IPS-18a (cell line): ENCODE measurements at regions not wholly inside any gene's neighbourhood (a gene's known extent, or its start where the extent isn't known, plus 50 kb on each side); places are given as distances from the start of the nearest gene placed in this dataset.
"Not testable (repeated sequence)": the region's sequence is repeated elsewhere in the genome, so short reads cannot be mapped to it uniquely, and the experiment has no call there.

ENCODE experiments used
- H3K27ac ChIP-seq: one replicate; pipeline ENCODE4 v1.5.1; 2013; ENCODE audit warnings: low read length
- H3K27me3 ChIP-seq: one replicate; pipeline ENCODE4 v1.6.1; 2013; ENCODE audit warnings: mild to moderate bottlenecking, low read length; ENCODE audit not compliant: control insufficient read depth, insufficient read depth
- H3K36me3 ChIP-seq: one replicate; pipeline ENCODE4 v1.6.1; 2013; ENCODE audit warnings: low read depth, low read length; ENCODE audit not compliant: control insufficient read depth
- H3K4me1 ChIP-seq: one replicate; pipeline ENCODE4 v1.6.1; 2013; ENCODE audit warnings: low read depth, low read length; ENCODE audit not compliant: control insufficient read depth
- H3K4me3 ChIP-seq: one replicate; pipeline ENCODE4 v1.5.1; 2013; ENCODE audit warnings: low read length
- H3K9ac ChIP-seq: one replicate; pipeline ENCODE4 v1.6.1; 2013; ENCODE audit warnings: mild to moderate bottlenecking, low read length, moderate library complexity
- H3K9me3 ChIP-seq: one replicate; pipeline ENCODE4 v1.6.1; 2013; ENCODE audit warnings: low read depth, low read length; ENCODE audit not compliant: control insufficient read depth

DNA sequence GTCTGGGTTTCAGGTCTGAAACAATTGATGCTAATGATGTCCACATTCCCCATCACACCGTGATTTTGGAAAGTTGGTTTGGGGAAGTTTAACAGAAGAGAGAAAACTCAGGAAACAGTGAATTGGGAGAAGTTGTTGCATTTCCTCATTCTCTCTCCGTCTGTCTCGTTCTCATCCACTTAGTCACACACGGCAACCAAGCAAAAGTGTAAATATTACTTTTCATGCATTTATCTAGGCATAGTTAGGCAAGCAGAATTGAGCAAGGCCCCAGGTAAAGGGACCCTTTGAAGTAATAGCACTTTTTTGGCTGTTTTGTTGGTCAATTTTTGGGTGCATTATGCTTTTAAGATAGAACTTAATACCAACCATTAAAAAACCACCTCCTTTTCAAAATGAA is 137.0 kb upstream of the SULF2 start:
- H3K27ac ChIP-seq = no peak overlapping the region
- no peaks in the 10 kb centered on the region for H3K4me1 ChIP-seq
- no peak overlapping the region for H3K4me3 ChIP-seq
- H3K9ac ChIP-seq = no peak overlapping the region
- no peaks in the 10 kb centered on the region for H3K36me3 ChIP-seq
- H3K27me3 ChIP-seq = no peaks in the 10 kb centered on the region
- H3K9me3 ChIP-seq = no peaks in the 10 kb centered on the region

DNA sequence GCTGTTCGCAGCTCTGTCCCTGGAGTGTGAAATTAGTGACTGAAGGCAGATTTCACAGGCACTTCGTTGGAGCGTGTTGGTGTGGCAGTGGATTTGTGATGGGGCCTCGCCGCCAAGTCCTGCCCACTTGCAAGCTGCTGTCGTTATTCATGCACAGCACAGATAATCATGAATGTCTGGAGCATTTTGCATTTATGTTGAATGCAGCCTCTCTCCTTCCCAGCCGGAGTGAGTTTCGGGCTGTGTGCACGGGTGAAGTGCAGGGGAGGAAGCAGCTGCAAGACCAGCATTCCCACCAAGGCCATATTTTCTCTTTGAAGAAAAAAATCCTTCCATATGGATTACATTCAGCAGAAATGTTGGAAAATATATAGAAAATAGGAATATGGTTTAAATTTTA is 136.5 kb upstream of the SULF2 start:
- not testable (repeated sequence) for H3K4me1 ChIP-seq, H3K4me3 ChIP-seq, H3K27me3 ChIP-seq, H3K9ac ChIP-seq, H3K36me3 ChIP-seq, H3K27ac ChIP-seq, H3K9me3 ChIP-seq

- H3K4me1 ChIP-seq = no peaks in the 10 kb centered on the region
- no peaks in the 10 kb centered on the region for H3K9me3 ChIP-seq
- no peak overlapping the region for H3K27ac ChIP-seq
- no peaks in the 10 kb centered on the region for H3K36me3 ChIP-seq
- no peaks in the 10 kb centered on the region for H3K27me3 ChIP-seq
- H3K4me3 ChIP-seq = no peak overlapping the region
- no peak overlapping the region for H3K9ac ChIP-seq
Observed at GRCh38 chr20:47921408-47921807, 136.1 kb upstream of the SULF2 start.

DNA sequence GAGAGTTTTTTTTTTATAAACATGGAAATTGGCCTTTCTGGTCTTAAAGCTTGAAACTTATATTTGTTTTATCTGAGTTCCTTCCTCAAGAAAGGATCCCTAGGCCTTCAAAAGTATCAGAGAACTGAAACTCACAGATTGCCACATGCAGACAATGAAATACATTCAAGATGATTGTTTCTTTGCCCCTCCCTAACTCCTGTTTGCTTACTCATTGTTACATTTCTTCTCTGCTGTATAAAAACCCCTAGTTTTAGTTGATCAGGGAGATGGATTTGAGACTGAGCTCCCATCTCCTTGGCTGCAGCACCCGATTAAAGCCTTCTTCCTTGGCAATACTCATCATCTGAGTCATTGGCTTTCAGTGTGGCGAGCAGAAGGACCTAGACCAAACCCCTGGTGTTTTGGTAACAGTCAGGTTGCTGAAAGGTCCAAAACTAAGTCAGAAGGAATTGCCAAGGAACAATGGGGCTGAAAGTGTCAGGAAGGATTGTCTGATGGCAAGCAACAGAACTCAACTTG is 132.3 kb upstream of the SULF2 start:
- H3K9me3 ChIP-seq = no peaks in the 10 kb centered on the region
- no peaks in the 10 kb centered on the region for H3K4me1 ChIP-seq
- no peak overlapping the region for H3K9ac ChIP-seq
- H3K36me3 ChIP-seq = no peaks in the 10 kb centered on the region
- no peaks in the 10 kb centered on the region for H3K27me3 ChIP-seq
- H3K27ac ChIP-seq = no peak overlapping the region
- no peak overlapping the region for H3K4me3 ChIP-seq

DNA sequence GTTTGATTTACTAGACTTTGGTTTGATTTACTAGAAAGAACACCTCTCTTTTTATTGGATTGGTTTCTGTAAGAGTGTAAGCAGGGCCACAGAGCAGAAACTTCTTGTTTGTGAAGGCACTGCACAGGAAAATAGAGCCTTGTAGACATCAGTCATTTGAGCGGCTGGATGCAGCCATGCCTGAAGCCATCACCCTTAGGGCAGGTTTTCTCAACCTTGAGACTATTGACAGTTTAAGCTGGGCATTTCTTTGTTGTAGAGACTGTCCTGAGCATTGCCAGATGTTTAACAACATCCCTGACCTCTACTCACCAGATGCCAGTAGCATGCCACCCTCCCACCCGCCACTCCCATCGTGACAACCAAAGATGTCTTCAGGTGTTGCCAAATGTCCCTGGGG is 130.2 kb upstream of the SULF2 start:
- Histone ChIP-seq H3K9me3 (no peaks in the 10 kb centered on the region), H3K27ac (no peak overlapping the region), H3K9ac (no peak overlapping the region), H3K4me3 (no peak overlapping the region), H3K36me3 (no peaks in the 10 kb centered on the region), H3K27me3 (no peaks in the 10 kb centered on the region), H3K4me1 (no peaks in the 10 kb centered on the region)

- Histone ChIP-seq H3K36me3 (no peaks in the 10 kb centered on the region), H3K4me3 (no peak overlapping the region), H3K4me1 (no peaks in the 10 kb centered on the region), H3K9ac (no peak overlapping the region), H3K27ac (no peak overlapping the region), H3K9me3 (no peaks in the 10 kb centered on the region), H3K27me3 (no peaks in the 10 kb centered on the region)
Observed at GRCh38 chr20:47914792-47915191, 129.5 kb upstream of the SULF2 start.

DNA sequence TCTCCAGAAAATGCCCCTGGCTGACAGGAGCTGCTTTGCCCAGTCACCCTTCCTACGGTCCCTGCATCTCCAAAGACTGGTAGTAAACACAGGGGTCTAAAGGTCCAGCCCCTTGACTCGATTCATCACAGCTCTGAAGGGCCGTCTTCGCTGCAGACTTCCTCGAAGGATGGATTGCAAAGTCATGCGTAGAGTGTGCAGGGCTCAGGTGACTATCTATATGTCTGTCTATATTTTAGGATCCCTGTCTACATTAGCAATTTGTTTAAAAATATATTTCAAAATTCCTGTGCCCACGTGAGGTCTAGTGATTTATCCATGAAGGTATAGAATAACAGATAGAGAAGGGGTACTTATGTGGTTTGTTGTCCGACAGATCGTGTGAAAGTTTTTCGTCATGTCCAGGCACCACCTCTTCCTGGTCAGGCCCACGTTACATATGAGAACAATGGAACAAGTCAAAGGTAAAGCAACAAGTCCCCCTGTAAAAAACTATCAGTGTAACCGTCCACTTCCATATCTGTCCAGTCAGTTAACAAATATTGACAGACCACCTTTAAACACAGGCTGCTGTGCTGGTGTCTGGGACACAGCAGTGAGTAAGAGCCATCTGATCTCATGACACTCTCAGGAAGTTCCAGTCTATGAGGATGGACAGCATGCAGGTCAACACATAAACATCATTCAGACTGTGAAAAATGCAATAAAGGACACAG is 127.7 kb upstream of the SULF2 start:
- not testable (repeated sequence) for H3K27me3 ChIP-seq, H3K36me3 ChIP-seq, H3K9me3 ChIP-seq, H3K4me1 ChIP-seq, H3K4me3 ChIP-seq, H3K27ac ChIP-seq, H3K9ac ChIP-seq

GRCh38 chr20:47912165-47912564 is 126.9 kb upstream of the SULF2 start:
- H3K9ac ChIP-seq, H3K27ac ChIP-seq: not testable (repeated sequence)

DNA sequence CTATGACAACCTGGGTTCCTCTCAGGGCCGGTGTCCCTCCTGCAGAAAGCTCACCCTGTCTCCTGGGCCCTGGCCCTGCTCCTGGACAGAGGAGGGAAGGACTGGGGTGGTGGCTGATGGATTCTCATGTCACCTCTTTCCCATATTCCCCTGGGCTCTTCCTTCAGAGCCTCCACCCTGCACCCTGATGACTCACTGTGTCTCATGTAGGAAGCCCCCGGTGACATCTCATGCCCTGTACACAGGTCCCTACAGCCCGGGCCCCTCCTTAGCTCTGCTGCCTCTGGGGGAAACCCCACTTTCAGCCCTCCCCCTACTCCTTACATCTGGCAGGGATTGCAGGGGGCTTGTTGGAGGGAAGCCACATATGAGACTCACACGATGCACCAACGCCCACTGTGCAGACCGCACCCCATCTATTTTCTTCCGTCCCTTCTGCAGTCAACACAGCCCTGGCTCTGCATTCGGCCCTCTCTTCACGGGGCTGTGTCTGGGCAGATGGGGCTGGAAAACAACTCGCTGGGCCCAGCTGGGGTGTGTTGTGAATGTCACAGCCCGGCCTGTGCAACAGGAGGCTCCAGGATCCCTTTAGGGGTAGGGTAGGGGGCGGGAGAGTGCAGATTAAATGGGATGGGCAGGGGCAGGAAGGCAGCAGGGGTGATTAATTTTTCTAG is 124.6 kb upstream of the SULF2 start:
- H3K27me3 ChIP-seq, H3K36me3 ChIP-seq, H3K9ac ChIP-seq, H3K4me1 ChIP-seq, H3K9me3 ChIP-seq, H3K4me3 ChIP-seq, H3K27ac ChIP-seq: not testable (repeated sequence)

More at GRCh38 chr20:47912165-47912564, 126.9 kb upstream of the SULF2 start:
- not testable (repeated sequence) for H3K4me1 ChIP-seq, H3K4me3 ChIP-seq, H3K27me3 ChIP-seq, H3K9me3 ChIP-seq, H3K36me3 ChIP-seq

DNA sequence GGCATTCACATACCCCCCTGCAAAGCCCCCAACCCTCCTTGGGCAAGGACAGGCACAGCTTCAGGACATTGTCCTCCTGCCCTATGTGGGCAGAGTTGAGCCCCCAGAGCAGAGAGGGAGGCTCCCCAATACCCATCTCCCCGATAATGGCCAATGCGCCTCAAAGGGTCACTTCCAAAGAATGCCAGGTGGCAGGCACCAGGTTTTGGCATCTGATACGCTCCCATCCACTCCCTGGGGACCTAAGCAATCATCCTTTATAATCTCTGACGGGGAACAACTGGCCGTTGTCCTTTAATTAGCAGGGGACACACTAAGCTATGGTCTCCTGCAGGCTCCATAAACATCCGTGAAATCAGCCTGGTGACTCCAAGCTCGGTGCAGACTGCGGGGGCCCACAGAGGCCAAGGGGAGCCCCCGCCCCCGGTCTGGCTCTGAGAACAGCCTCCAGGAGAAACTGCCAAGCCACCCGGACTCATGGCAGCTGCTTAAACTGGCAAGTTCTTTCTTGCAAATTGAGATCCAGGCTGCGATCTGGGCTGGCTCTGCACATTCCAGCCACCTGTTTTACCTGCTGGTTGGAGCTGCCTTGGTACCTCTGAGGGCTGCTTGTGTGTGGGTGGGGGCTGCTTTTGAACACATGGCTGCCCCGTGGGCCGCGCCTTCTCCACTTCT is 123.2 kb upstream of the SULF2 start:
- not testable (repeated sequence) for H3K27me3 ChIP-seq, H3K36me3 ChIP-seq, H3K4me3 ChIP-seq, H3K9me3 ChIP-seq, H3K27ac ChIP-seq, H3K9ac ChIP-seq, H3K4me1 ChIP-seq

- not testable (repeated sequence) for H3K9ac ChIP-seq, H3K27ac ChIP-seq, H3K4me1 ChIP-seq, H3K36me3 ChIP-seq, H3K4me3 ChIP-seq, H3K9me3 ChIP-seq, H3K27me3 ChIP-seq
Observed at GRCh38 chr20:47907951-47908350, 122.7 kb upstream of the SULF2 start.
